ENCODE measurements at regions not wholly inside any gene's neighbourhood (a gene's known extent, or its start where the extent isn't known, plus 50 kb on each side); places are given as distances from the start of the nearest gene placed in this dataset.
A peak's percentile ranks its signal among the peaks of the same experiment; 100 is the strongest.

- DNase-seq = no peak
Measured at GRCh38 chr7:16084875-16085274, 336.5 kb downstream of the CRPPA start.

GRCh38 chr7:16084370-16084769 lies 337.0 kb downstream of the CRPPA start:
- no peak for DNase-seq

- DNase-seq = no peak
Measured at GRCh38 chr7:16083931-16084330, 337.4 kb downstream of the CRPPA start.

- no peak for DNase-seq
Measured at GRCh38 chr7:16080131-16080530, 341.2 kb downstream of the CRPPA start.

GRCh38 chr7:16079723-16080122 lies 341.6 kb downstream of the CRPPA start:
- DNase-seq = no peak

GRCh38 chr7:16078076-16078952 lies 343.0 kb downstream of the CRPPA start:
- peak; percentile 49 for DNase-seq

- DNase-seq = peak; percentile 52
Measured at GRCh38 chr7:16071246-16071857, 350.0 kb downstream of the CRPPA start.

- DNase-seq = no peak
Measured at GRCh38 chr7:16070806-16071205, 350.5 kb downstream of the CRPPA start.

- no peak for DNase-seq
Measured at GRCh38 chr7:16069998-16070397, 351.3 kb downstream of the CRPPA start.

GRCh38 chr7:16068183-16068582 lies 353.2 kb downstream of the CRPPA start:
- no peak for DNase-seq

- DNase-seq = no peak
Measured at GRCh38 chr7:16067711-16068110, 353.6 kb downstream of the CRPPA start.

GRCh38 chr7:16066805-16067459 lies 354.4 kb downstream of the CRPPA start:
- no peak for DNase-seq

GRCh38 chr7:16065939-16066338 lies 355.4 kb downstream of the CRPPA start:
- no peak for DNase-seq

- no peak for DNase-seq
Measured at GRCh38 chr7:16063716-16064675, 357.3 kb downstream of the CRPPA start.

GRCh38 chr7:16063221-16063620 lies 358.1 kb downstream of the CRPPA start:
- no peak for DNase-seq

GRCh38 chr7:16062269-16062668 lies 359.1 kb downstream of the CRPPA start:
- no peak for DNase-seq

- no peak for DNase-seq
Measured at GRCh38 chr7:16061630-16062029, 359.7 kb downstream of the CRPPA start.

GRCh38 chr7:16061011-16061410 lies 360.3 kb downstream of the CRPPA start:
- no peak for DNase-seq

- DNase-seq = no peak
Measured at GRCh38 chr7:16060502-16060901, 360.8 kb downstream of the CRPPA start.

GRCh38 chr7:16055263-16055976 lies 365.9 kb downstream of the CRPPA start:
- DNase-seq = no peak

- no peak for DNase-seq
Measured at GRCh38 chr7:16051561-16052255, 365.2 kb upstream of the MEOX2 start.
